Smooth muscle cell (in vitro differentiated cells): ENCODE measurements at regions not wholly inside any gene's neighbourhood (a gene's known extent, or its start where the extent isn't known, plus 50 kb on each side); places are given as distances from the start of the nearest gene placed in this dataset.
"Not testable (repeated sequence)": the region's sequence is repeated elsewhere in the genome, so short reads cannot be mapped to it uniquely, and the experiment has no call there.

Experiments used
- DNase-seq: peaks from one replicate; lab custom pipeline; 2025; ENCODE audit not compliant: unreplicated experiment; lab: John Stamatoyannopoulos, UW
- H2AFZ ChIP-seq: fragments of 200-600 bp; sonication (generic); 2 replicates; pipeline ENCODE4 v1.6.0; 2016; ENCODE audit warnings: antibody characterized with exemption, low read depth, mild to moderate bottlenecking
- H3F3A ChIP-seq: fragments of 200-600 bp; sonication (generic); 2 replicates; pipeline ENCODE4 v1.6.0; 2017; ENCODE audit warnings: antibody characterized with exemption, low read depth
- H3K27ac ChIP-seq: fragments of 200-600 bp; sonication (generic); 2 replicates; pipeline ENCODE4 v1.5.1; 2016; ENCODE audit warnings: low read depth, mild to moderate bottlenecking
- H3K27me3 ChIP-seq: fragments of 200-600 bp; sonication (generic); 2 replicates; pipeline ENCODE4 v1.6.1; 2016; ENCODE audit warnings: low read depth, mild to moderate bottlenecking
- H3K36me3 ChIP-seq: fragments of 200-600 bp; sonication (generic); 2 replicates; pipeline ENCODE4 v1.5.1; 2016; ENCODE audit warnings: low read depth
- H3K4me1 ChIP-seq: fragments of 200-600 bp; sonication (generic); 2 replicates; pipeline ENCODE4 v1.5.1; 2016; ENCODE audit warnings: low read depth
- H3K4me2 ChIP-seq: fragments of 200-600 bp; sonication (generic); 2 replicates; pipeline ENCODE4 v1.6.0; 2016; ENCODE audit warnings: mild to moderate bottlenecking
- H3K4me3 ChIP-seq: fragments of 200-600 bp; sonication (generic); 2 replicates; pipeline ENCODE4 v1.5.1; 2016; ENCODE audit warnings: mild to moderate bottlenecking
- H3K79me2 ChIP-seq: fragments of 200-600 bp; sonication (generic); 2 replicates; pipeline ENCODE4 v1.6.0; 2016; ENCODE audit warnings: low read depth, mild to moderate bottlenecking
- H3K9ac ChIP-seq: fragments of 200-600 bp; sonication (generic); 2 replicates; pipeline ENCODE4 v1.6.0; 2016; ENCODE audit warnings: low read depth
- H3K9me3 ChIP-seq: fragments of 200-600 bp; sonication (generic); replicated peaks from 2 replicates; pipeline ENCODE4 v1.5.1; 2016; ENCODE audit warnings: low read depth
- H4K20me1 ChIP-seq: fragments of 200-600 bp; sonication (generic); 2 replicates; pipeline ENCODE4 v1.6.0; 2016; ENCODE audit warnings: low read depth
- CTCF ChIP-seq: fragments of 200-600 bp; sonication (generic); IDR thresholded peaks from 2 replicates; pipeline ENCODE4 v1.5.1; 2017; ENCODE audit warnings: borderline replicate concordance, mild to moderate bottlenecking, antibody characterized with exemption; ENCODE audit not compliant: insufficient read depth, poor library complexity, severe bottlenecking
- WGBS: methylation state at CpG from one replicate; pipeline ENCODE4 v1.1.7; 2016; ENCODE audit warnings: low lambda C conversion rate; 5-methylcytosine and 5-hydroxymethylcytosine counted together

- no peak for DNase-seq
- TF ChIP-seq CTCF, result no peak
- H3K27ac ChIP-seq, result no peak overlapping the region
Observed at GRCh38 chr3:69488026-69488425, 102.1 kb upstream of the FRMD4B start.

GRCh38 chr3:69485489-69485888 lies 99.6 kb upstream of the FRMD4B start:
- Histone ChIP-seq H3K79me2 (no peaks in the 10 kb centered on the region), H3K27me3 (no peaks in the 10 kb centered on the region), H3K9me3 (no peaks in the 10 kb centered on the region), H4K20me1 (no peaks in the 10 kb centered on the region), H3K4me2 (no peak overlapping the region), H3K36me3 (no peaks in the 10 kb centered on the region), H3K4me3 (no peak overlapping the region), H3K4me1 (peaks cover 9% of the 10 kb centered on the region), H3K27ac (no peak overlapping the region), H3F3A (no peaks in the 10 kb centered on the region), H3K9ac (no peak overlapping the region), H2AFZ (no peak overlapping the region)
- 94% methylated on average over 4 of the region's 4 CpGs for WGBS
- DNase-seq, result no peak
- TF ChIP-seq CTCF, result no peak

More at GRCh38 chr3:69488026-69488425, 102.1 kb upstream of the FRMD4B start:
- H4K20me1 ChIP-seq, result no peaks in the 10 kb centered on the region
- no peak overlapping the region for H3K4me3 ChIP-seq
- H3K4me1 ChIP-seq, result peaks cover 15% of the 10 kb centered on the region
- no peaks in the 10 kb centered on the region for H3K36me3 ChIP-seq
- no peaks in the 10 kb centered on the region for H3K27me3 ChIP-seq
- no peaks in the 10 kb centered on the region for H3K9me3 ChIP-seq
- no peak overlapping the region for H3K4me2 ChIP-seq
- no peak overlapping the region for H3K9ac ChIP-seq
- no peaks in the 10 kb centered on the region for H3F3A ChIP-seq
- H2AFZ ChIP-seq, result no peak overlapping the region
- no peaks in the 10 kb centered on the region for H3K79me2 ChIP-seq

GRCh38 chr3:69484507-69485393 lies 98.9 kb upstream of the FRMD4B start:
- Histone ChIP-seq H3K27me3 (no peaks in the 10 kb centered on the region), H3K9me3 (no peaks in the 10 kb centered on the region), H3F3A (no peaks in the 10 kb centered on the region), H3K27ac (no peak overlapping the region), H3K9ac (no peak overlapping the region), H3K36me3 (no peaks in the 10 kb centered on the region), H2AFZ (no peak overlapping the region), H3K4me1 (peaks cover 6% of the 10 kb centered on the region), H3K4me2 (no peak overlapping the region), H4K20me1 (no peaks in the 10 kb centered on the region), H3K79me2 (no peaks in the 10 kb centered on the region), H3K4me3 (no peak overlapping the region)
- WGBS, result 84% methylated on average over 6 of the region's 6 CpGs
- no peak for TF ChIP-seq CTCF
- no peak for DNase-seq

- no peak for DNase-seq
- Histone ChIP-seq H3K9ac (no peak overlapping the region), H3K4me3 (no peak overlapping the region), H3F3A (no peaks in the 10 kb centered on the region), H4K20me1 (no peaks in the 10 kb centered on the region), H3K79me2 (no peaks in the 10 kb centered on the region), H3K4me1 (peaks cover 6% of the 10 kb centered on the region), H3K27ac (no peak overlapping the region), H3K9me3 (no peaks in the 10 kb centered on the region), H3K4me2 (no peak overlapping the region), H2AFZ (no peak overlapping the region), H3K27me3 (no peaks in the 10 kb centered on the region), H3K36me3 (no peaks in the 10 kb centered on the region)
- 97% methylated on average over 3 of the region's 3 CpGs for WGBS
- TF ChIP-seq CTCF, result no peak
Observed at GRCh38 chr3:69483449-69483848, 97.6 kb upstream of the FRMD4B start.

- not testable (repeated sequence) for H4K20me1 ChIP-seq, H2AFZ ChIP-seq, H3K79me2 ChIP-seq, DNase-seq, H3K4me1 ChIP-seq, H3F3A ChIP-seq, H3K9ac ChIP-seq, H3K27me3 ChIP-seq, H3K36me3 ChIP-seq, H3K27ac ChIP-seq, H3K4me2 ChIP-seq, H3K9me3 ChIP-seq, H3K4me3 ChIP-seq
- 94% methylated on average over 16 of the region's 16 CpGs for WGBS
Observed at GRCh38 chr3:69480986-69481385, 95.1 kb upstream of the FRMD4B start.
